ENCODE measurements at regions not wholly inside any gene's neighbourhood (a gene's known extent, or its start where the extent isn't known, plus 50 kb on each side); places are given as distances from the start of the nearest gene placed in this dataset.
"Not testable (repeated sequence)": the region's sequence is repeated elsewhere in the genome, so short reads cannot be mapped to it uniquely, and the experiment has no call there.

DNA sequence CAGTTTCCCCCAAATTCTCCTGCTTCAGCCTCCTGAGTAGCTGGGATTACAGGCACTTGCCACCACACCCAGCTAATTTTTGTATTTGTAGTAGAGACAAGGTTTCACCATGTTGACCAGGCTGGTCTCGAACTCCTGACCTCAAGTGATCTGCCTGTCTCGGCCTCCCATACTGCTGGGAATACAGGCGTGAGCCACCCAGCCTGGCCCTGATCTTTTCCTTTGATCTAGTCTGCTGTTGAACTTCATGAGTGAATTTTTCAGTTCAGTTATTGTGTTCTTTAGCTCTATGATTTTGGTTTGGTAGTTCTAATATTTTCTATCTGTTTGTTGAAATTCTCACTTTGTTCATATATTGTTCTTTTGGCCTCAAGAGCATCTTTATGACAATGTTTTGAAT lies 83.4 kb upstream of the RAP2C start:
- not testable (repeated sequence) for H3K4me1 ChIP-seq (ENCODE audit: control insufficient read depth, insufficient read depth, low read length); H3K27me3 ChIP-seq (ENCODE audit: control insufficient read depth, insufficient read depth, low read length, poor library complexity, severe bottlenecking); H3K4me1 Mint-ChIP-seq; H3K27ac ChIP-seq (ENCODE audit: low read depth, low read length); H3K36me3 Mint-ChIP-seq (ENCODE audit: low read depth); H3K27me3 Mint-ChIP-seq (ENCODE audit: insufficient read depth); H3K9me3 ChIP-seq (ENCODE audit: control insufficient read depth, low read length); H3K9me3 Mint-ChIP-seq; H3K4me3 Mint-ChIP-seq; DNase-seq; H3K9ac ChIP-seq (ENCODE audit: extremely low read depth, low read length, poor library complexity, severe bottlenecking); H3K27ac Mint-ChIP-seq; H3K36me3 ChIP-seq (ENCODE audit: control insufficient read depth, insufficient read depth, low read length); H3K4me3 ChIP-seq (ENCODE audit: low read length)
- WGBS, 2 experiments (ENCODE audit: insufficient coverage in 1 of 2, insufficient read length in 1 of 2) = 85 to 86% methylated on average over 2 to 3 of the region's 3 CpGs

DNA sequence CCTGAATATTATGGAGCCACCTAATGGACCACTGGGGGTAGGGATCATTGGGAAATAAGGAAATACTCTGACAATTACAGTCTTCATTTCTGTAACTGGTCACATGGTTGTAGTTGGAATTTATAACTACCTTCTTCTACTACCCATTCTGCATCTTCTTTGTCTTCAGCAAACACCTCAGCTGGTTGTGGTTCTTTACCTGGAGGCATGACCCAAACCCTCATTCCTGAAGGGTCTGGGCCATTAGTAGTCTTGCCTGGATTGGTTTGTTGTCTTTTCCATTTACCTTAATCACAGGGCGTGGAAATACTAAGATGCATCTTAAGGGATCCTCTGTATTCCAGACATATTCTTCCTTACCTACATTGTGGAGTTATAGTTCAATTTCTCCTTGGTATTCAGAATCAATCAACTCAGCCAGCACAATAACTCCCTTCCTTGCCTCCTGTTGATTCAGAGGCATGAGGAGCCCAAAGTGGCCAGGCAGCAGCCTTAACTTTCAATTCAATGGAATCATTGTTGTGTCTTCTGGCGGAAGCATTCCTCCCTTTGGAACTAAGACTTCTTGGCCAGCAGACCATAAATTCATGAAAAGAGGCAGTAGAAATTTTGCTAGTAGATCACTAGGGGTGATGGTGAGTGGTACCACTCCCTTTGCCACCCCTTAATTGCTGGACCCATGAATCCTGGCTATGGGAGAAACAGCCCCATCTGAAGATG lies 75.7 kb upstream of the RAP2C start:
- Mint-ChIP-seq H3K4me1 (no peaks in the 10 kb centered on the region), H3K27ac (no peak overlapping the region), H3K36me3 (ENCODE audit: low read depth) (peaks cover 6% of the 10 kb centered on the region), H3K27me3 (ENCODE audit: insufficient read depth) (no peaks in the 10 kb centered on the region), H3K9me3 (peaks cover 12% of the 10 kb centered on the region), H3K4me3 (no peak overlapping the region)
- 80 to 94% methylated on average over 1 of the region's 2 CpGs for WGBS, 2 experiments (ENCODE audit: insufficient coverage in 1 of 2, insufficient read length in 1 of 2)
- Histone ChIP-seq H3K27ac (ENCODE audit: low read depth, low read length) (no peak overlapping the region), H3K9me3 (ENCODE audit: control insufficient read depth, low read length) (no peaks in the 10 kb centered on the region), H3K9ac (ENCODE audit: extremely low read depth, low read length, poor library complexity, severe bottlenecking) (no peak overlapping the region), H3K36me3 (ENCODE audit: control insufficient read depth, insufficient read depth, low read length) (no peaks in the 10 kb centered on the region), H3K4me3 (ENCODE audit: low read length) (no peak overlapping the region), H3K27me3 (ENCODE audit: control insufficient read depth, insufficient read depth, low read length, poor library complexity, severe bottlenecking) (no peaks in the 10 kb centered on the region), H3K4me1 (ENCODE audit: control insufficient read depth, insufficient read depth, low read length) (no peaks in the 10 kb centered on the region)
- TF ChIP-seq, protein P1, sequence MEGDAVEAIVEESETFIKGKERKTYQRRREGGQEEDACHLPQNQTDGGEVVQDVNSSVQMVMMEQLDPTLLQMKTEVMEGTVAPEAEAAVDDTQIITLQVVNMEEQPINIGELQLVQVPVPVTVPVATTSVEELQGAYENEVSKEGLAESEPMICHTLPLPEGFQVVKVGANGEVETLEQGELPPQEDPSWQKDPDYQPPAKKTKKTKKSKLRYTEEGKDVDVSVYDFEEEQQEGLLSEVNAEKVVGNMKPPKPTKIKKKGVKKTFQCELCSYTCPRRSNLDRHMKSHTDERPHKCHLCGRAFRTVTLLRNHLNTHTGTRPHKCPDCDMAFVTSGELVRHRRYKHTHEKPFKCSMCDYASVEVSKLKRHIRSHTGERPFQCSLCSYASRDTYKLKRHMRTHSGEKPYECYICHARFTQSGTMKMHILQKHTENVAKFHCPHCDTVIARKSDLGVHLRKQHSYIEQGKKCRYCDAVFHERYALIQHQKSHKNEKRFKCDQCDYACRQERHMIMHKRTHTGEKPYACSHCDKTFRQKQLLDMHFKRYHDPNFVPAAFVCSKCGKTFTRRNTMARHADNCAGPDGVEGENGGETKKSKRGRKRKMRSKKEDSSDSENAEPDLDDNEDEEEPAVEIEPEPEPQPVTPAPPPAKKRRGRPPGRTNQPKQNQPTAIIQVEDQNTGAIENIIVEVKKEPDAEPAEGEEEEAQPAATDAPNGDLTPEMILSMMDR (conservative IDR thresholded peaks at IDR 0.05) = no peak
- DNase-seq = no peak

DNA sequence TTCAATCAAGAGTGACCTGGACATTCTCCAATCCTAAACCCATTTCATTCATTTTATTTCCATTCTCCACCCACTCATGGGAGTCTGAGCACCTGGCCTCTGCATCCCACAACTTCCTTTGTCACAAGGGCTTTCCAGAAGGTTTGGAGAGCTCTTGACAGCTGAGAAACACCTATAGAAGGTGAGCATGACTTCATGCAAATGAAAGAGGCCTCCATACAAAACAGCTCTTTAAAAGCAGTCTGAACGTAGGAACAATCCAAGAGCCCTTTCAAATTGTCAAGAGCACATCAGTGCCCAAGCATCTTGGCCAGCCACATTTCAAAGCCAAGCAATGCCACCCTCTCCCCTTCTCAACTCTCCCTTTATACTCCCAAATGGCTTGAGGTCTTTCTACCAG lies 74.9 kb upstream of the RAP2C start:
- TF ChIP-seq, protein P1 (conservative IDR thresholded peaks at IDR 0.05) = no peak
- H3K27me3 Mint-ChIP-seq (ENCODE audit: insufficient read depth) = no peaks in the 10 kb centered on the region
- H3K27ac ChIP-seq (ENCODE audit: low read depth, low read length) = no peak overlapping the region
- no peaks in the 10 kb centered on the region for H3K4me1 ChIP-seq (ENCODE audit: control insufficient read depth, insufficient read depth, low read length)
- no peaks in the 10 kb centered on the region for H3K4me1 Mint-ChIP-seq
- peaks cover 20% of the 10 kb centered on the region for H3K9me3 Mint-ChIP-seq
- H3K36me3 ChIP-seq (ENCODE audit: control insufficient read depth, insufficient read depth, low read length) = no peaks in the 10 kb centered on the region
- peaks cover 6% of the 10 kb centered on the region for H3K36me3 Mint-ChIP-seq (ENCODE audit: low read depth)
- no peak for DNase-seq
- H3K27me3 ChIP-seq (ENCODE audit: control insufficient read depth, insufficient read depth, low read length, poor library complexity, severe bottlenecking) = no peaks in the 10 kb centered on the region
- H3K4me3 ChIP-seq (ENCODE audit: low read length) = no peak overlapping the region
- no peak overlapping the region for H3K9ac ChIP-seq (ENCODE audit: extremely low read depth, low read length, poor library complexity, severe bottlenecking)
- H3K9me3 ChIP-seq (ENCODE audit: control insufficient read depth, low read length) = no peaks in the 10 kb centered on the region
- H3K27ac Mint-ChIP-seq = no peak overlapping the region
- H3K4me3 Mint-ChIP-seq = no peak overlapping the region
- WGBS, 2 experiments (ENCODE audit: insufficient coverage in 1 of 2, insufficient read length in 1 of 2) = 83 to 88% methylated on average over 1 of the region's 1 CpG

DNA sequence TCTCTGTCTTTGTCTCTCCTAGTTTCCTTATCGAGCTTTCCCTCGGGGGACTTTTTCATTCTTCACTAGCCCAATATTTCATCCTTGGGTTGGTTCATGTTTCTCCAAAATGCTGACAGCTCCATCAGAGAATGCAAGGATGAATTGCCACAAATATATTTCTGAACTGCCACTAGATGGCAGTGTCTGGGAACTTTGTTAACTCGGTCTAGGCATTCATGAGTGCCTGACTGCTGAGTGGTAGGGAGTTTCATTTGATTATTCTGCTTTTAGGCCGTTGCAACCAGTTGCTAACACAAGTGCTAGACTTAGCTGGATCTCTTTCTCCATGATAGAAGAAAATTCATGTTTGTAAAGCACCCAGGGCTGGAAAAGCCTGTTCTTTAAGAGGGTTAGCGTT lies 73.5 kb upstream of the RAP2C start:
- TF ChIP-seq, protein P1 (conservative IDR thresholded peaks at IDR 0.05) = peak; percentile 89
- no peak overlapping the region for H3K4me3 Mint-ChIP-seq
- Histone ChIP-seq H3K27ac (ENCODE audit: low read depth, low read length) (no peak overlapping the region), H3K4me1 (ENCODE audit: control insufficient read depth, insufficient read depth, low read length) (no peaks in the 10 kb centered on the region), H3K4me3 (ENCODE audit: low read length) (no peak overlapping the region), H3K9me3 (ENCODE audit: control insufficient read depth, low read length) (no peaks in the 10 kb centered on the region), H3K9ac (ENCODE audit: extremely low read depth, low read length, poor library complexity, severe bottlenecking) (no peak overlapping the region), H3K36me3 (ENCODE audit: control insufficient read depth, insufficient read depth, low read length) (no peaks in the 10 kb centered on the region), H3K27me3 (ENCODE audit: control insufficient read depth, insufficient read depth, low read length, poor library complexity, severe bottlenecking) (no peaks in the 10 kb centered on the region)
- H3K27me3 Mint-ChIP-seq (ENCODE audit: insufficient read depth) = peaks cover under 1% of the 10 kb centered on the region
- 6 to 20% methylated on average over 3 to 4 of the region's 5 CpGs for WGBS, 2 experiments (ENCODE audit: insufficient coverage in 1 of 2, insufficient read length in 1 of 2)
- peaks cover 25% of the 10 kb centered on the region for H3K9me3 Mint-ChIP-seq
- DNase-seq = peak; percentile 58
- no peak overlapping the region for H3K27ac Mint-ChIP-seq
- no peaks in the 10 kb centered on the region for H3K4me1 Mint-ChIP-seq
- peaks cover 6% of the 10 kb centered on the region for H3K36me3 Mint-ChIP-seq (ENCODE audit: low read depth)
